ENCODE measurements at regions not wholly inside any gene's neighbourhood (a gene's known extent, or its start where the extent isn't known, plus 50 kb on each side); places are given as distances from the start of the nearest gene placed in this dataset.
"Not testable (repeated sequence)": the region's sequence is repeated elsewhere in the genome, so short reads cannot be mapped to it uniquely, and the experiment has no call there.

- no peak for DNase-seq (ENCODE audit: low read depth, low spot score)
- 0 out of 2 replicates have a peak, but pooled peaks cover 6% of the 10 kb centered on the region for H3K9me3 ChIP-seq (ENCODE audit: insufficient read depth, low read length)
- H3K27me3 ChIP-seq (ENCODE audit: insufficient read depth, insufficient read length): no peaks in the 10 kb centered on the region
- H3K36me3 ChIP-seq (ENCODE audit: insufficient read depth, insufficient read length, low read length): no peaks in the 10 kb centered on the region
- no peak for TF ChIP-seq YY1 (IDR thresholded peaks at IDR 0.05; ENCODE audit: insufficient read depth, insufficient read length)
- H3K4me3 ChIP-seq (ENCODE audit: insufficient read length, low read depth): no peak overlapping the region
- H3K4me1 ChIP-seq (ENCODE audit: insufficient read depth, insufficient read length): no peaks in the 10 kb centered on the region
- no peak overlapping the region for H3K9ac ChIP-seq (ENCODE audit: insufficient read length, low read depth)
These were observed 510.2 kb upstream of the GYPC start for GRCh38 chr2:126145752-126146151.

- no peak overlapping the region for H3K4me3 ChIP-seq (ENCODE audit: insufficient read length, low read depth)
- H3K9me3 ChIP-seq (ENCODE audit: insufficient read depth, low read length): no peaks in the 10 kb centered on the region; the same call in 1 of the 2 replicates
- TF ChIP-seq SUZ12 (IDR thresholded peaks at IDR 0.05; ENCODE audit: extremely low read depth, insufficient read depth, insufficient read length) (no peak), ZNF274 (IDR thresholded peaks at IDR 0.05; ENCODE audit: low read depth, low read length) (no peak), YY1 (IDR thresholded peaks at IDR 0.05; ENCODE audit: insufficient read depth, insufficient read length) (no peak)
- H3K27me3 ChIP-seq (ENCODE audit: insufficient read depth, insufficient read length): no peaks in the 10 kb centered on the region
- no peak overlapping the region for H3K9ac ChIP-seq (ENCODE audit: insufficient read length, low read depth)
- H3K4me1 ChIP-seq (ENCODE audit: insufficient read depth, insufficient read length): no peaks in the 10 kb centered on the region
- no peak for DNase-seq (ENCODE audit: low read depth, low spot score)
- H3K36me3 ChIP-seq (ENCODE audit: insufficient read depth, insufficient read length, low read length): no peaks in the 10 kb centered on the region
These were observed 501.6 kb upstream of the GYPC start for GRCh38 chr2:126154256-126154785.

GRCh38 chr2:126160950-126161349, 495.0 kb upstream of the GYPC start:
- not testable (repeated sequence) for H3K9me3 ChIP-seq (ENCODE audit: insufficient read depth, low read length); H3K4me1 ChIP-seq (ENCODE audit: insufficient read depth, insufficient read length); H3K4me3 ChIP-seq (ENCODE audit: insufficient read length, low read depth); H3K27me3 ChIP-seq (ENCODE audit: insufficient read depth, insufficient read length); H3K36me3 ChIP-seq (ENCODE audit: insufficient read depth, insufficient read length, low read length); DNase-seq (ENCODE audit: low read depth, low spot score); H3K9ac ChIP-seq (ENCODE audit: insufficient read length, low read depth)

- no peak for DNase-seq (ENCODE audit: low read depth, low spot score)
- Histone ChIP-seq H3K9ac (ENCODE audit: insufficient read length, low read depth) (no peak overlapping the region), H3K4me1 (ENCODE audit: insufficient read depth, insufficient read length) (no peaks in the 10 kb centered on the region), H3K27me3 (ENCODE audit: insufficient read depth, insufficient read length) (no peaks in the 10 kb centered on the region), H3K36me3 (ENCODE audit: insufficient read depth, insufficient read length, low read length) (no peaks in the 10 kb centered on the region), H3K4me3 (ENCODE audit: insufficient read length, low read depth) (no peak overlapping the region), H3K9me3 (ENCODE audit: insufficient read depth, low read length) (no peaks in the 10 kb centered on the region)
- no peak for TF ChIP-seq YY1 (IDR thresholded peaks at IDR 0.05; ENCODE audit: insufficient read depth, insufficient read length)
- TF ChIP-seq ZNF274 (IDR thresholded peaks at IDR 0.05; ENCODE audit: low read depth, low read length): no peak
- no peak for TF ChIP-seq SUZ12 (IDR thresholded peaks at IDR 0.05; ENCODE audit: extremely low read depth, insufficient read depth, insufficient read length)
These were observed 483.2 kb upstream of the GYPC start for GRCh38 chr2:126172631-126173184.

GRCh38 chr2:126175222-126175621, 480.7 kb upstream of the GYPC start:
- TF ChIP-seq YY1 (IDR thresholded peaks at IDR 0.05; ENCODE audit: insufficient read depth, insufficient read length) (no peak), ZNF274 (IDR thresholded peaks at IDR 0.05; ENCODE audit: low read depth, low read length) (no peak), SUZ12 (IDR thresholded peaks at IDR 0.05; ENCODE audit: extremely low read depth, insufficient read depth, insufficient read length) (no peak)
- Histone ChIP-seq H3K9ac (ENCODE audit: insufficient read length, low read depth) (no peak overlapping the region), H3K27me3 (ENCODE audit: insufficient read depth, insufficient read length) (no peaks in the 10 kb centered on the region), H3K9me3 (ENCODE audit: insufficient read depth, low read length) (no peaks in the 10 kb centered on the region), H3K36me3 (ENCODE audit: insufficient read depth, insufficient read length, low read length) (no peaks in the 10 kb centered on the region), H3K4me3 (ENCODE audit: insufficient read length, low read depth) (no peak overlapping the region), H3K4me1 (ENCODE audit: insufficient read depth, insufficient read length) (no peaks in the 10 kb centered on the region)
- no peak for DNase-seq (ENCODE audit: low read depth, low spot score)

GRCh38 chr2:126177479-126177878, 478.5 kb upstream of the GYPC start:
- TF ChIP-seq ZNF274 (IDR thresholded peaks at IDR 0.05; ENCODE audit: low read depth, low read length) (no peak), YY1 (IDR thresholded peaks at IDR 0.05; ENCODE audit: insufficient read depth, insufficient read length) (no peak)
- no peak overlapping the region for H3K4me3 ChIP-seq (ENCODE audit: insufficient read length, low read depth)
- no peaks in the 10 kb centered on the region for H3K36me3 ChIP-seq (ENCODE audit: insufficient read depth, insufficient read length, low read length)
- no peak overlapping the region for H3K9ac ChIP-seq (ENCODE audit: insufficient read length, low read depth)
- H3K27me3 ChIP-seq (ENCODE audit: insufficient read depth, insufficient read length): no peaks in the 10 kb centered on the region
- no peak for DNase-seq (ENCODE audit: low read depth, low spot score)
- H3K9me3 ChIP-seq (ENCODE audit: insufficient read depth, low read length): no peaks in the 10 kb centered on the region
- H3K4me1 ChIP-seq (ENCODE audit: insufficient read depth, insufficient read length): no peaks in the 10 kb centered on the region

GRCh38 chr2:126187668-126188067, 468.3 kb upstream of the GYPC start:
- TF ChIP-seq YY1 (IDR thresholded peaks at IDR 0.05; ENCODE audit: insufficient read depth, insufficient read length) (no peak), ZNF274 (IDR thresholded peaks at IDR 0.05; ENCODE audit: low read depth, low read length) (no peak), SUZ12 (IDR thresholded peaks at IDR 0.05; ENCODE audit: extremely low read depth, insufficient read depth, insufficient read length) (no peak)
- no peak for DNase-seq (ENCODE audit: low read depth, low spot score)
- no peaks in the 10 kb centered on the region for H3K36me3 ChIP-seq (ENCODE audit: insufficient read depth, insufficient read length, low read length)

GRCh38 chr2:126189527-126189926, 466.4 kb upstream of the GYPC start:
- Histone ChIP-seq H3K9ac (ENCODE audit: insufficient read length, low read depth) (no peak overlapping the region), H3K4me3 (ENCODE audit: insufficient read length, low read depth) (no peak overlapping the region), H3K9me3 (ENCODE audit: insufficient read depth, low read length) (peaks cover 15% of the 10 kb centered on the region; the same call in 1 of the 2 replicates), H3K36me3 (ENCODE audit: insufficient read depth, insufficient read length, low read length) (no peaks in the 10 kb centered on the region), H3K4me1 (ENCODE audit: insufficient read depth, insufficient read length) (no peaks in the 10 kb centered on the region), H3K27me3 (ENCODE audit: insufficient read depth, insufficient read length) (no peaks in the 10 kb centered on the region)
- no peak for TF ChIP-seq SUZ12 (IDR thresholded peaks at IDR 0.05; ENCODE audit: extremely low read depth, insufficient read depth, insufficient read length)
- TF ChIP-seq YY1 (IDR thresholded peaks at IDR 0.05; ENCODE audit: insufficient read depth, insufficient read length): no peak
- TF ChIP-seq ZNF274 (IDR thresholded peaks at IDR 0.05; ENCODE audit: low read depth, low read length): no peak
- no peak for DNase-seq (ENCODE audit: low read depth, low spot score)

More at GRCh38 chr2:126187668-126188067, 468.3 kb upstream of the GYPC start:
- Histone ChIP-seq H3K4me3 (ENCODE audit: insufficient read length, low read depth) (no peak overlapping the region), H3K9ac (ENCODE audit: insufficient read length, low read depth) (no peak overlapping the region), H3K27me3 (ENCODE audit: insufficient read depth, insufficient read length) (no peaks in the 10 kb centered on the region), H3K9me3 (ENCODE audit: insufficient read depth, low read length) (peaks cover 15% of the 10 kb centered on the region; the same call in 1 of the 2 replicates), H3K4me1 (ENCODE audit: insufficient read depth, insufficient read length) (no peaks in the 10 kb centered on the region)
